ENCODE measurements at regions not wholly inside any gene's neighbourhood (a gene's known extent, or its start where the extent isn't known, plus 50 kb on each side); places are given as distances from the start of the nearest gene placed in this dataset.

- H3K4me3 ChIP-seq = no peak overlapping the region
- H3K27ac ChIP-seq = no peak overlapping the region
- H3K36me3 ChIP-seq = no peaks in the 10 kb centered on the region
- WGBS, 2 donors = 53 to 59% methylated on average over 6 of the region's 6 CpGs
- no peaks in the 10 kb centered on the region for H3K27me3 ChIP-seq
- DNase-seq (ENCODE audit: low spot score in 2 of 2) = no peak
- no peaks in the 10 kb centered on the region for H3K4me1 ChIP-seq
- H3K9me3 ChIP-seq = peaks cover 0 to 18% (median 0%) of the 10 kb centered on the region in 4 donors
- TF ChIP-seq EP300 (IDR thresholded peaks at IDR 0.05) = no peak
- TF ChIP-seq POLR2A (IDR thresholded peaks at IDR 0.05) = no peak
- TF ChIP-seq CTCF (IDR thresholded peaks at IDR 0.05) = no peak
These were observed 281.0 kb upstream of the IRX2 start for GRCh38 chr5:3032513-3032912.

- no peak for DNase-seq (ENCODE audit: low spot score in 2 of 2)
- no peaks in the 10 kb centered on the region for H3K36me3 ChIP-seq
- H3K9me3 ChIP-seq = peaks cover 0 to 25% (median 0%) of the 10 kb centered on the region in 4 donors
- no peaks in the 10 kb centered on the region for H3K27me3 ChIP-seq
- 86 to 88% methylated on average over 16 of the region's 16 CpGs for WGBS, 2 donors
- H3K4me1 ChIP-seq = no peaks in the 10 kb centered on the region
- TF ChIP-seq CTCF (IDR thresholded peaks at IDR 0.05) (no peak), EP300 (IDR thresholded peaks at IDR 0.05) (no peak), POLR2A (IDR thresholded peaks at IDR 0.05) (no peak)
- no peak overlapping the region for H3K27ac ChIP-seq
- H3K4me3 ChIP-seq = no peak overlapping the region
These were observed 280.4 kb upstream of the IRX2 start for GRCh38 chr5:3031733-3032378.

GRCh38 chr5:3030511-3031165 lies 279.2 kb upstream of the IRX2 start:
- no peaks in the 10 kb centered on the region for H3K4me1 ChIP-seq
- no peaks in the 10 kb centered on the region for H3K27me3 ChIP-seq
- 76 to 85% methylated on average over 21 of the region's 21 CpGs for WGBS, 2 donors
- H3K9me3 ChIP-seq = peaks cover 0 to 23% (median 0%) of the 10 kb centered on the region in 4 donors
- no peaks in the 10 kb centered on the region for H3K36me3 ChIP-seq
- no peak for TF ChIP-seq CTCF (IDR thresholded peaks at IDR 0.05)
- TF ChIP-seq POLR2A (IDR thresholded peaks at IDR 0.05) = no peak
- TF ChIP-seq EP300 (IDR thresholded peaks at IDR 0.05) = no peak
- H3K4me3 ChIP-seq = no peak overlapping the region
- no peak for DNase-seq (ENCODE audit: low spot score in 2 of 2)
- H3K27ac ChIP-seq = no peak overlapping the region

- H3K4me3 ChIP-seq = no peak overlapping the region
- H3K27me3 ChIP-seq = no peaks in the 10 kb centered on the region
- no peaks in the 10 kb centered on the region for H3K36me3 ChIP-seq
- 82 to 86% methylated on average over 9 of the region's 9 CpGs for WGBS, 2 donors
- no peaks in the 10 kb centered on the region for H3K4me1 ChIP-seq
- DNase-seq (ENCODE audit: low spot score in 2 of 2) = no peak
- peaks cover 0 to 23% (median 0%) of the 10 kb centered on the region in 4 donors for H3K9me3 ChIP-seq
- no peak for TF ChIP-seq CTCF (IDR thresholded peaks at IDR 0.05)
- no peak for TF ChIP-seq POLR2A (IDR thresholded peaks at IDR 0.05)
- no peak for TF ChIP-seq EP300 (IDR thresholded peaks at IDR 0.05)
- H3K27ac ChIP-seq = no peak overlapping the region
These were observed 277.9 kb upstream of the IRX2 start for GRCh38 chr5:3029396-3029795.

GRCh38 chr5:3027866-3028635 lies 276.6 kb upstream of the IRX2 start:
- H3K27me3 ChIP-seq = no peaks in the 10 kb centered on the region
- TF ChIP-seq CTCF (IDR thresholded peaks at IDR 0.05) (no peak), POLR2A (IDR thresholded peaks at IDR 0.05) (no peak), EP300 (IDR thresholded peaks at IDR 0.05) (no peak)
- DNase-seq (ENCODE audit: low spot score in 2 of 2) = no peak
- no peaks in the 10 kb centered on the region for H3K4me1 ChIP-seq
- H3K4me3 ChIP-seq = no peak overlapping the region
- 86 to 88% methylated on average over 21 to 22 of the region's 23 CpGs for WGBS, 2 donors
- H3K27ac ChIP-seq = no peak overlapping the region
- H3K9me3 ChIP-seq = peaks cover 0 to 23% (median 0%) of the 10 kb centered on the region in 4 donors
- no peaks in the 10 kb centered on the region for H3K36me3 ChIP-seq

Measured in tibial nerve (tissue), 4 donors.